ENCODE measurements at regions not wholly inside any gene's neighbourhood (a gene's known extent, or its start where the extent isn't known, plus 50 kb on each side); places are given as distances from the start of the nearest gene placed in this dataset.

- H3K4me3 ChIP-seq (ENCODE audit: low read depth, low read length), result no peak overlapping the region
- TF ChIP-seq, protein P1, sequence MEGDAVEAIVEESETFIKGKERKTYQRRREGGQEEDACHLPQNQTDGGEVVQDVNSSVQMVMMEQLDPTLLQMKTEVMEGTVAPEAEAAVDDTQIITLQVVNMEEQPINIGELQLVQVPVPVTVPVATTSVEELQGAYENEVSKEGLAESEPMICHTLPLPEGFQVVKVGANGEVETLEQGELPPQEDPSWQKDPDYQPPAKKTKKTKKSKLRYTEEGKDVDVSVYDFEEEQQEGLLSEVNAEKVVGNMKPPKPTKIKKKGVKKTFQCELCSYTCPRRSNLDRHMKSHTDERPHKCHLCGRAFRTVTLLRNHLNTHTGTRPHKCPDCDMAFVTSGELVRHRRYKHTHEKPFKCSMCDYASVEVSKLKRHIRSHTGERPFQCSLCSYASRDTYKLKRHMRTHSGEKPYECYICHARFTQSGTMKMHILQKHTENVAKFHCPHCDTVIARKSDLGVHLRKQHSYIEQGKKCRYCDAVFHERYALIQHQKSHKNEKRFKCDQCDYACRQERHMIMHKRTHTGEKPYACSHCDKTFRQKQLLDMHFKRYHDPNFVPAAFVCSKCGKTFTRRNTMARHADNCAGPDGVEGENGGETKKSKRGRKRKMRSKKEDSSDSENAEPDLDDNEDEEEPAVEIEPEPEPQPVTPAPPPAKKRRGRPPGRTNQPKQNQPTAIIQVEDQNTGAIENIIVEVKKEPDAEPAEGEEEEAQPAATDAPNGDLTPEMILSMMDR (IDR thresholded peaks at IDR 0.05; ENCODE audit: control insufficient read depth, extremely low read depth, insufficient read depth), result no peak
- no peak for DNase-seq (ENCODE audit: low read depth)
These were observed 513.5 kb downstream of the CCER1 start for GRCh38 chr12:90441431-90441830.

DNA sequence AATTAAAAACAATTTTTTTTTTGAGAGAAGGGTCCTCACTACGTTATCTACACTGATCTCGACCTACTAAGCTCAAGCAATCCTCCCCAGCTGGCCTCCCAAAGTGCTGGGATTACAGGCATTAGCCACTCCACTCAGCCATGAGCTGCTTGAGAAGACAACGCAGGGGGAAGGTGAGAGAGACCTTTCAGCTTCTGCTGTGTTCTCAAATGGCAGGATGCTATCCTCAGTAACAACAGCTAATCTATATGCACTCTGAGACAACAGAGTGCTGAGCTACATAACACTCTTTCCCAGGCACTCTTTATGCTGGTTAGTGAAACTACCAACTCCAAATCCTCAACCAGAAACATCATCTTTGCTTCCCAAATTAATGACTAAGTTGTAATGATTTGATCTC, 526.1 kb downstream of the CCER1 start:
- TF ChIP-seq, protein P1 (IDR thresholded peaks at IDR 0.05; ENCODE audit: control insufficient read depth, extremely low read depth, insufficient read depth), result no peak
- DNase-seq (ENCODE audit: low read depth), result no peak

GRCh38 chr12:90428465-90428864, 526.5 kb downstream of the CCER1 start:
- no peak overlapping the region for H3K4me3 ChIP-seq (ENCODE audit: low read depth, low read length)
- TF ChIP-seq, protein P1 (IDR thresholded peaks at IDR 0.05; ENCODE audit: control insufficient read depth, extremely low read depth, insufficient read depth), result no peak
- DNase-seq (ENCODE audit: low read depth), result no peak

More for the DNA sequence above, 526.1 kb downstream of the CCER1 start:
- H3K4me3 ChIP-seq (ENCODE audit: low read depth, low read length), result no peak overlapping the region

- TF ChIP-seq, protein P1 (IDR thresholded peaks at IDR 0.05; ENCODE audit: control insufficient read depth, extremely low read depth, insufficient read depth), result no peak
- DNase-seq (ENCODE audit: low read depth), result no peak
- H3K4me3 ChIP-seq (ENCODE audit: low read depth, low read length), result no peak overlapping the region
These were observed 531.0 kb downstream of the CCER1 start for GRCh38 chr12:90423965-90424364.

GRCh38 chr12:90410962-90411361, 544.0 kb downstream of the CCER1 start:
- TF ChIP-seq, protein P1 (IDR thresholded peaks at IDR 0.05; ENCODE audit: control insufficient read depth, extremely low read depth, insufficient read depth), result no peak
- DNase-seq (ENCODE audit: low read depth), result no peak
- H3K4me3 ChIP-seq (ENCODE audit: low read depth, low read length), result no peak overlapping the region

DNA sequence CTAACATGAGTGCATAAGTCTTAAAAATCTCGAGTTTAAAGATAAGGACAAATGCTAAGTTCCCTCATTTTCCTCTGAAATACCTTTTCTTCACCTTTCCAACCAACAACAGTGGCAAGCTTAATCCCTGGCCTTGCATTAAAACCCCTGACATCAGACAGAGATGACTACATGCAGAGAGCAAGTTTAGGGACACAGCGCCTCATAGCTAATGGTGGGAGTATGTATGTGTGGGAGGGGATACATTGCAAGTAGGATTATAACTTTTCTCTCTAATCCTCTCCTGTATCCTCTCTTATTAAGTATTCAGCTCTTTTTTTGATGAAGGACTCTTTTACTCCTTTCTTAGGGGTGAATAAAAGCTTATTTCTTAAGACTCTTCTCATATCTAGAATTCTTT, 547.1 kb downstream of the CCER1 start:
- no peak overlapping the region for H3K4me3 ChIP-seq (ENCODE audit: low read depth, low read length)
- TF ChIP-seq, protein P1 (IDR thresholded peaks at IDR 0.05; ENCODE audit: control insufficient read depth, extremely low read depth, insufficient read depth), result no peak
- DNase-seq (ENCODE audit: low read depth), result no peak

- H3K4me3 ChIP-seq (ENCODE audit: low read depth, low read length), result no peak overlapping the region
- TF ChIP-seq, protein P1 (IDR thresholded peaks at IDR 0.05; ENCODE audit: control insufficient read depth, extremely low read depth, insufficient read depth), result no peak
- DNase-seq (ENCODE audit: low read depth), result no peak
These were observed 550.9 kb downstream of the CCER1 start for GRCh38 chr12:90404071-90404470.

All from LNCaP clone FGC (cell line).